Stomach (tissue), 4 donors: ENCODE measurements at regions not wholly inside any gene's neighbourhood (a gene's known extent, or its start where the extent isn't known, plus 50 kb on each side); places are given as distances from the start of the nearest gene placed in this dataset.

Experiments used
- CTCF ChIP-seq, 7 experiments: fragments of 450-650 bp in 4 of 7; fragments of 200-600 bp in 3 of 7; sonication (generic) in 3 of 7; IDR thresholded peaks; one replicate each; pipeline ENCODE4 v1.5.1; 2016 to 2019; ENCODE audit warnings: antibody characterized with exemption in 7 of 7, control low read depth in 2 of 7, mild to moderate bottlenecking in 1 of 7
- EP300 ChIP-seq: sonication (generic); formaldehyde crosslinking; IDR thresholded peaks from one replicate; pipeline ENCODE4 v1.6.1; 2017; ENCODE audit warnings: antibody characterized with exemption
- POLR2A ChIP-seq, 4 donors: fragments of 450-650 bp; IDR thresholded peaks; one replicate each; pipeline ENCODE4 v1.6.1; 2016; ENCODE audit warnings: antibody characterized with exemption in 4 of 4, control low read depth in 2 of 4, mild to moderate bottlenecking in 1 of 4, moderate library complexity in 1 of 4
- POLR2AphosphoS5 ChIP-seq, 3 donors: sonication (generic); formaldehyde crosslinking; IDR thresholded peaks; one replicate each; pipeline ENCODE4 v1.6.1; 2016; ENCODE audit warnings: antibody characterized with exemption in 3 of 3

GRCh38 chr2:114283774-114284173, 158.7 kb upstream of the DPP10 start:
- TF ChIP-seq CTCF (IDR thresholded peaks at IDR 0.05) (no peak), EP300 (no peak), POLR2A (IDR thresholded peaks at IDR 0.05) (no peak), POLR2AphosphoS5 (IDR thresholded peaks at IDR 0.05) (no peak)
